Stimulated activated naive CD4-positive, alpha-beta T cell (primary cell): ENCODE measurements at regions not wholly inside any gene's neighbourhood (a gene's known extent, or its start where the extent isn't known, plus 50 kb on each side); places are given as distances from the start of the nearest gene placed in this dataset.
"Not testable (repeated sequence)": the region's sequence is repeated elsewhere in the genome, so short reads cannot be mapped to it uniquely, and the experiment has no call there.

Experiments
- DNase-seq, 6 experiments: peaks; one replicate each; lab custom pipeline; 2025; lab: John Stamatoyannopoulos, UW

DNA sequence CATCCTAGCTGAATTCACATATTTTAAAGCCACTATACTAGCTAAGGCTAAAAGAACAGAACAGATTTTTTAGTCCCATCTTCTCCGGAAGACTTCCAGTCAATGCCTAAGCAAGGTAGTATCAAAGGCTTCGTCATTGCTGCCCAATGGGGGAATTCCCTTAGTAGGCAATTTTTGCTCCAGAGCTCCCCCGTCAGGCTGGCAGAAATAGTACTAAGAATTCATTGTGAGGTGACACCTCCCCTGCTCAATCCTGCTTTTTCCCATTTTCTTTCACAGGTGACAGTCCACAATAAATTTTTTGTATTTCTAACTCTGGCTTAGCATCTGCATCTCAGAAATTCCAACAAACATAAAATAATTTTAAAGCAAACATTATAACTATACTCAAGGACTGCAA is 52.8 kb upstream of the SRSF6 start:
- DNase-seq = no peak

DNA sequence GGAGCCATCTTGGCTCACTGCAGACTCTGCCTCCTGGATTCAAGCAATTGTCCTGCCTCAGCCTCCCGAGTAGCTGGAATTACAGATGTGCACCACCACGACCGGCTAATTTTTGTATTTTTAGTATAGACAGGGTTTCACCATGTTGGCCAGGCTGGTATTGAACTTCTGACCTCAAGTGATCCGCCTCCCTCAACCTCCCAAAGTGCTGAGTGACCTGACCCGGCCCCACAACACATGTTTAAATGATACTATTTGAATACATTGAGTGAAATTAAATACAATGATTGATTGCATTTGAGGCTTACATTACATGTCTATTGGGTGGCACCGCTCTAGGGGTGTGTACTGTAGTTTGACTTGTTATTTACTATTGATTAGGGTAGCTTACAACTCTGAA is 56.8 kb upstream of the SRSF6 start:
- DNase-seq = not testable (repeated sequence)

GRCh38 chr20:43398676-43399324 is 58.9 kb upstream of the SRSF6 start:
- DNase-seq = no peak

DNA sequence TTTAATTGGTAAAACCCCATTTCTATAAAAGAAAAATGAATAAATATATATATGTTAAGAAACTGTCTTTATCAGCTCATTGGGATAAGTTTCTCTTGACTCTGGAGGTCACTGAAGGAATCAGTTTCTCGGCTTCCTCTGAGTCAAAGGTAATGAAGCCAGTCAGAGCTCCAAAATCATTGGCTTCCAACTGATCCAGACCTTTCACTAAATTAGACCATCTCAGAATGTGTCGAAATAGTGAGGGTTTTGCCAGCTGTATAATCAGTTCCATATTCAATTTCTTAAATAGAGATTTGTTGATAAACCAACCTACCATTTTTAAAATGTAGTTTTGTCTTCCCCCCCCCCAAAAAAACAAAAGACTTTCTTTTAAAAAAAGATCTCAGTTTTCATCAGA is 60.5 kb upstream of the SRSF6 start:
- DNase-seq = no peak

DNA sequence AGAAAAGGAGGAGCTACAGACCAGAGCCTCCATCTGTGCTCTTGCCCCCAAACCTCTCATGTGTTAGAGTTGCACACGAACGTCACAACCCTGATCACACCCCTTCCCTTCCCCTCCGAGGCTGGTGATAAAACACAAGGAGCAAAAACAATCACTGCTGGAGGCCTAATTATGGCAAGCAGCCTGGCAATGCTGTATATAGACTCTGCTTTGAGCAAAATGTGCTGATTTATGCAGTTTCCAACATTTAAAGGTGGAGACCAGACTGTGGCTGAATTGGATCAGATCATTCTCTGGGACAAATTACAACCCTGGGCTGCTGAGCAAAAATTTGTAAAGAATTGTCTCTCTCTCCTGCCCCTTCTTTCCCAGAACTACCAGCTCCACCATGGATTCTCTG is 64.6 kb upstream of the SRSF6 start:
- DNase-seq = no peak

DNA sequence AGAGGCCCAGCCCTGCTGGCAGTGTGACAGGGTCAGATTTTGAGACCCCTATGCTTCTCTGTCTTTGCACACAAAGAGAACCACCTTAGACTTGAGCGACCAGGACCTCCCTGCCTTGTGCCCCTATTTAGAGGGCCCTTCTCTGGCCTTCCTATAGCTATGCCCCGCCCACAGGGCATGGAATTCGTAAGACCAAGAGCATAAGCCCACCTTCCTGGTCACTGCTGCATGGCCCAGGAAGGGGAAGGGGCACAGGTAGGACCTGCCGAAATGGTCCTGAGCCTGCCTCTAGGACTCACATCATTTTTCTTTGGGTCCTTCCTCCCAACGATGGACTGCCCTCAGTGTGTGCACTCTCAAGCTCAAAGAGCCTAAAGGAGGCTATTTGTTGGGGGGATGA is 65.1 kb upstream of the SRSF6 start:
- DNase-seq = no peak

DNA sequence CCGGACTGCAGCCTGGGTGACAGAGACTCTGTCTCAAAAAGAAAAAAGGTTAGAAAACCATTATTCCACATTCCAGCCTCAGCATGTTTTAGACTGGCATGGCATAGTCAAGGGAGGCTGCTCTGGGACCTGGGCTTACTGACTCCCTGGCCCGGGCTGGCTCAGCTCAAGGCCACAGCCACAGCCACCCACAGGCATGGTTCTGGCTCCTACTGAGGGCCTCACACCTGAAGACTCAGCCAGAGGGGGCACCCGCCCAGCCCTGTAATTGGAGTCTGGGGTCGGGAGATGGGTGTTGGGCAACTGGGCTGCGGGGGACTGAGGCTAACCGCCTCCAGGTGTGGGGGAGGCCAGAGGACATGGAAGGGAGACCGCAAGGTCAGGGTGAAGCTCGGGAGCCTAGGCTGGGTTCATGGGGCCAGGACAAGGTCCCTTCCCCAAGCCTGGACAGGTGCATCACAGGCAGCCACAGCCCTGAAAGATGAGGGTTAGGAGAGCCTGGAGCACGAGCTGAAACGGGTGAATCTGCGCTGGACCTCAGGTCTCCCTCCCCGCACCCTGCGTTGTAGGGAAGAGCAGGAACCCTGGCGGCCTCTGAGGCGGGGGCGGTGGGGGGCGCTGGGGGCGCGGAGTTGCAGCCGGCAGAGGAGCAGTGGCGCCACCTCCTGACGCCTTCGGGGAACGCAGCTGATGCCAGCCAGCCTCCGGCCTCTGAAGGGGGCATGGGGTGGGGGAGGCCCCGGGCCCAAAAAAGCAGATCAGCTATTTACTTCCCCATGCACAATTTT is 67.7 kb upstream of the SRSF6 start:
- DNase-seq = no peak

GRCh38 chr20:43389211-43389610 is 68.5 kb upstream of the SRSF6 start:
- DNase-seq = no peak

DNA sequence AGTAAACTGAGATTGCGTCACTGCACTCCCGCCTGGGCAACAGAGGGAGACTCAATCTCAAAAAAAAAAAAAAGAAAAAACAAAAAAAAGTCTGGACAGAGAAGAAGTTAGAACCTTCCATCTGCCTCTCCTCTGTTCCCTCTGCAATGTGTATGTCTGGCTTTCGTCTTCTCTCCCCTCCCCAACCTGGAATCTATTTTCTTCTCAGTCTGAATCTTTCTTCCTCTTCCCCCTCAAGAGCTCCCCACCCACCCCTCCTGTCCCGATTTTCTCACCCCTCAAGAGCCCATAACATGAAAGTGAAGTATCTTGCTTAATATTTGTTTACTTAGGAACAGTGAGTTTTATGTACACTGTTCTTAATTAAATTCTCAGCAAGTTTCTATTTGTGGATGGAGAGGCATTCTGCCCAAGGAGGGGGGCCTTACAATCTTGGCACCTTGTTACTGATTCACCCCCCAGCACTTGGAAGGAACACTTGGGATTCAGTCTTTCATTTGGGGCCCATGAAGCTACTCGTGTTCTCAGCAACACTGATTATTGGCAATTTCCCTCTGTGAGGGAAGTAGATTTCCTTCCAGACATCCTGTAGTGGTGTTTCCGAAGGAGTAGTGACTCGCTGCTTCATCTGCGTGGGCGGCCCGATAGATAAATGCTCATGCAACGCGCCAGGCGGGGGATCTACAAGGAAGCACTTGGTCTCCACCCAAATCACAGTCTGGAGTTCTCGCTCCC is 69.3 kb upstream of the SRSF6 start:
- no peak for DNase-seq

GRCh38 chr20:43387737-43388136 is 70.0 kb upstream of the SRSF6 start:
- DNase-seq = no peak

- no peak for DNase-seq
Measured at GRCh38 chr20:43386878-43387277, 70.8 kb upstream of the SRSF6 start.

DNA sequence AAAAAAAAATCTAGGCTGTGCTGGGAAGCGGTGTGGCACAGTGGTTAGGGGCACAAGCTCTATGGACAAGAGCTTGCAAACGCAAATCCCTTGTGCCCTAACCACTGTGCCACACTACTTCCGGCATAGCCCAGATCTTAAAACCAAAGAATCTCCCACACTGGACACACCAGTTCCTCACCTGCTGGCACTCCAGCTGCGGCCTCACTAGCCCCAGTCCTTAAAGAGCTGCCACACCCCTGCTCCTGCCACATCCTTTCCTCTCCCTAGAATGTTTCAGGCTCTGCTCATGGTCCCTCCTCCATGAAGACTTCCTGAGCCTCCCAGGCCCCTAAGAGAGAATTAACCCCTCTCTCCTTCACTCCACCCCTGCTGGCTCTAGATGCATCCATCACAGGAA is 71.8 kb upstream of the SRSF6 start:
- no peak for DNase-seq

- DNase-seq = no peak
Measured at GRCh38 chr20:43384101-43384940, 73.4 kb upstream of the SRSF6 start.

- no peak for DNase-seq
Measured at GRCh38 chr20:43383026-43383795, 74.5 kb upstream of the SRSF6 start.

- not testable (repeated sequence) for DNase-seq
Measured at GRCh38 chr20:43382135-43382534, 75.6 kb upstream of the SRSF6 start.

- DNase-seq = not testable (repeated sequence)
Measured at GRCh38 chr20:43381533-43381932, 76.2 kb upstream of the SRSF6 start.

- no peak for DNase-seq
Measured at GRCh38 chr20:43379239-43379917, 78.3 kb upstream of the SRSF6 start.

DNA sequence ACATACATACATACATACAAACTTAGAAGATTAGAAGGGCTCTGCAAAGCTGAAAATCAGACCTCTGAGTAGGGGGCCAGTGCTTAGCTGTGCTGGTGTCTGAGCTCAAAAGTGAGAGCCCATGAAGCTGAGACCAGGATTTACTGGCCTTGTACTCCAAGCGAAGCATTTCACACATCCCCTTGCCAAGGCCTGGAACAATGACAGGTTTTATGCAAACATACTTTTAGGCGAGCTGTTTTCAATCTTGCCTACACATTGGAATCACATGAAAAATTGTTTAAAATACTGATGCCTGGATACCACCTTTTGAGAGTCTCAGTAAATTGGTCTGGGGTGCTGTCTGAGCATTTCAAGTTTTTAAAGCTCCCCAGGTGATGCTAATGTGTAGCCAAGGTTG is 80.9 kb upstream of the SRSF6 start:
- no peak for DNase-seq

DNA sequence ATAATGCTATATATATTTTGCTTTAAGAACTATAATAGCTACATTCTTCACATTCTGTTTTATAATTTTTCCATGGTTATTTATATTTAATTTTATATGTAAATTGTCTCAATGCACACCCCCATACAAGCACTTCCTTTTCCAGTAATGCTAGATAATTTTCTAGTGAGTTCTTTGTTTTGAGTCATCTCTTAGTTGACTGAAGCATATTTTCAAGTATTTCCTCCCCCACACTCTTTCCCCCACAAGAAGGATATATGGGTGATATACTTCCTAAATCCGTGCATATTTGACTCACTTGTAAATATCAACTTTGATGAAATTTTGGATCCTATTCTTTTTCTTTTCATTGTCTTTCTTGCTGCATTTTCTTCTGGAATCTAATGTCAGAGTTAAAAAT is 82.1 kb upstream of the SRSF6 start:
- DNase-seq = no peak

DNA sequence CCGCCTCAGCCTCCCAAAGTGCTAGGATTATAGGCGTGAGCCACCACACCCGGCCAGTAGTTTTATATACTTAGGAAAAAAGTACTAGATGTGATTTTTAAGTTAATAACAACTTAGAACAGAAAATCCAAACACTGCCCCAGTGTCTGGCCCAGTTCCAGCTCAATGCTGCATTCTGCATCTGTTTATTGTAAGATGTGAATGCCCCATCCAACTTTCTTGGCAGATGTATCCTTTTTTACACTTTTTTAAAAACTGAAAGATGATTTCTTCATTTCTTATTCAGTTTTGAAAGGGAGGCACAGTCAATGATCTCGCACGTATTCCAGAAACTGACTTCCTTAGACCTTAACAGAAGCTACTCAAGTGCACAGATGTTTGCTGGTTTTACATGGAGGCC is 85.6 kb upstream of the SRSF6 start:
- DNase-seq = no peak

- DNase-seq = no peak
Measured at GRCh38 chr20:43365691-43366090, 92.0 kb upstream of the SRSF6 start.
